ENCODE measurements at regions not wholly inside any gene's neighbourhood (a gene's known extent, or its start where the extent isn't known, plus 50 kb on each side); places are given as distances from the start of the nearest gene placed in this dataset.

DNA sequence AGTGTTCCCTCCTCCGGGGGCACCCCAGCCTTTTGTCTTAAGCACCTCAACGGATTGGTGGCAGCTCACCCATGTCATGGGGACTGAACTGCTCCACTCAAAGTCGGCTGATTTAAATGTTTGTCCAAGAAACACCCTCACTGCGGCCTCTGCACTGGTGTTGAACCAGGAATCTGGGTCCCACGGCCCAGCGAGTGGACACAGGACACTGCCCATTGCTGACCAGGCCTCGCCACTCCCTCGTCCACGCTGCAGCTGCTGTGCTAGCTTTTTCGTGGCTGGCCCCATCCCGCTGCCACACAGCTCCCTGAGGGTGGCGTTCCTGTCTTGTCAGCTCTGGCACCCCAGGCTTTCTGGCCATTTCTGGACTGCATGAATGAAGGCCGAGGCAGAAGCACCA is 646.2 kb downstream of the BRD1 start:
- Histone ChIP-seq H3K9ac (ENCODE audit: low read length in 5 of 5) (no peak overlapping the region), H3K9me3 (ENCODE audit: control insufficient read depth in 5 of 5, low read length in 5 of 5) (peaks cover 0 to 2% (median 0%) of the 10 kb centered on the region in 5 donors), H3K4me1 (ENCODE audit: control insufficient read depth in 5 of 5, insufficient read depth in 5 of 5, low read length in 5 of 5) (no peaks in the 10 kb centered on the region)

GRCh38 chr22:49180683-49181024 is 647.0 kb downstream of the BRD1 start:
- peaks cover 8 to 22% (median 18%) of the 10 kb centered on the region in 5 donors for H3K27me3 ChIP-seq (ENCODE audit: control insufficient read depth in 5 of 5, insufficient read depth in 4 of 5, low read length in 5 of 5)
- no peak overlapping the region for H3K4me3 ChIP-seq (ENCODE audit: low read depth in 1 of 5, low read length in 5 of 5)
- no peak overlapping the region for H3K9ac ChIP-seq (ENCODE audit: low read length in 5 of 5)
- H3K4me1 ChIP-seq (ENCODE audit: control insufficient read depth in 5 of 5, insufficient read depth in 5 of 5, low read length in 5 of 5): no peaks in the 10 kb centered on the region
- H3K9me3 ChIP-seq (ENCODE audit: control insufficient read depth in 5 of 5, low read length in 5 of 5): peaks cover 0 to under 1% (median 0%) of the 10 kb centered on the region in 5 donors
- no peak overlapping the region for H3K27ac ChIP-seq (ENCODE audit: low read depth, low read length)
- no peaks in the 10 kb centered on the region for H3K36me3 ChIP-seq (ENCODE audit: control insufficient read depth in 5 of 5, insufficient read depth in 5 of 5, low read length in 5 of 5)

More for the DNA sequence above, 646.2 kb downstream of the BRD1 start:
- no peaks in the 10 kb centered on the region for H3K36me3 ChIP-seq (ENCODE audit: control insufficient read depth in 5 of 5, insufficient read depth in 5 of 5, low read length in 5 of 5)
- peaks cover 8 to 27% (median 21%) of the 10 kb centered on the region in 5 donors for H3K27me3 ChIP-seq (ENCODE audit: control insufficient read depth in 5 of 5, insufficient read depth in 4 of 5, low read length in 5 of 5)
- H3K27ac ChIP-seq (ENCODE audit: low read depth, low read length): no peak overlapping the region
- no peak overlapping the region for H3K4me3 ChIP-seq (ENCODE audit: low read depth in 1 of 5, low read length in 5 of 5)

DNA sequence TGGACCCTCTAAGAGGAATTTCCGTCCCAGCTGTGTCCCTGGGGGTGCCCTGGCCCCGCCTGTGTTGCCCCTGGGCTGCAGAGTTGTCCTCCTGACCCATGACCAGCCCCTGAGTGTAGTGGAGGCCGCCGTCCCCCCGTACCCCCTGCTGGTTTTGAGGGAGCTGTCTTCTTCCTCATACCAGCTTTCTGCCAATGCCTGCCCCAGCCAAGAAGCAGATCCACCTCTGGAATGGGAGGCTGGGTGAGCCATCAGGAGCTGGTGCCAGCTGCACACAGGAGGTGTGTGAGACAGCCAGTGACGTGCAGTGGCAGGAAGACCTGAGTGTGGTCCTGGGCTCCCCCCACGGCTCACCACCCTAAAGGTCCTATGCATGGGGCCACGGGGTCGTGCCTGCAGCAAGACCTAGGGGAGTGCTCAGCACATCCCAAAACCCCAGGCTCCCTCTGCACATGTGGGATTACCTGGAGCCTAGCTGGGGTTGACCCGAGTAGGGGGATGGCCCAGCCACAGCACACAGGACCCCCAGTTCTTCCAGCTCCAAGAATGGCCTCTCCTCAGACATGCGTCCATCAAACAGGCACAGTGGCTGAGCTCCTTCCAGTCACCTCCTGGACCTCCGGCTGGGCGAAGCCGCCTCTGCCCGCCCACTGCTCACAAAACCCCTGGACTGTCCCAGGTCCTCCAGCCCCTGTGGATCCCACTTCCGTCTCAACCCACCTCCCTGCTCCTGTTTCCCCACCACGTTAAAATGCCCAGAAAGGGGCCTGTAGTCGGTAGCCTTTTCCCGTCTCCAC is 647.6 kb downstream of the BRD1 start:
- Histone ChIP-seq H3K9ac (ENCODE audit: low read length in 5 of 5) (no peak overlapping the region), H3K9me3 (ENCODE audit: control insufficient read depth in 5 of 5, low read length in 5 of 5) (no peaks in the 10 kb centered on the region), H3K27me3 (ENCODE audit: control insufficient read depth in 5 of 5, insufficient read depth in 4 of 5, low read length in 5 of 5) (peaks cover 8 to 20% (median 15%) of the 10 kb centered on the region in 5 donors), H3K27ac (ENCODE audit: low read depth, low read length) (no peak overlapping the region), H3K4me3 (ENCODE audit: low read depth in 1 of 5, low read length in 5 of 5) (no peak overlapping the region), H3K4me1 (ENCODE audit: control insufficient read depth in 5 of 5, insufficient read depth in 5 of 5, low read length in 5 of 5) (no peaks in the 10 kb centered on the region), H3K36me3 (ENCODE audit: control insufficient read depth in 5 of 5, insufficient read depth in 5 of 5, low read length in 5 of 5) (no peaks in the 10 kb centered on the region)

DNA sequence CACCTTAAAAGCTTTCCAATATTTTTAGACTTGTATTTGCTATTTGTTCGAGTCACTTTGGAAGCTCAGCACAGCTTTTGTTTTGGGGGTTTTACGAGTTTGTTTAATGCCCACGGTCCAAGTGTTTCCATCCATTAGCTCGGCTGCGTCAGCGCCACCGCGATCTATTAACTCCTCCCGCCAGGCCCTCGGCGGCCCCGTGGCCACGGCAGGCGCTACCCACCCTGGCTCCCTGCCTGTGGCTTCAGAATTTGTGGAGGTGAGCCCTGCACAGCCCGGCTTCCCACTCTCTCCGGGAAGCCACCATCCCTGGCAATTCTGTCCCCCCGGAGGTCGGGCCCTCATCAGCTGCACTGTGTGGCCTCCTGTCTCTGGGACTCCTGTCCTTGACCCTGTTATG is 648.5 kb downstream of the BRD1 start:
- H3K4me1 ChIP-seq (ENCODE audit: control insufficient read depth in 5 of 5, insufficient read depth in 5 of 5, low read length in 5 of 5): no peaks in the 10 kb centered on the region
- H3K9ac ChIP-seq (ENCODE audit: low read length in 5 of 5): no peak overlapping the region
- no peaks in the 10 kb centered on the region for H3K36me3 ChIP-seq (ENCODE audit: control insufficient read depth in 5 of 5, insufficient read depth in 5 of 5, low read length in 5 of 5)
- no peak overlapping the region for H3K27ac ChIP-seq (ENCODE audit: low read depth, low read length)
- no peak overlapping the region for H3K4me3 ChIP-seq (ENCODE audit: low read depth in 1 of 5, low read length in 5 of 5)
- H3K9me3 ChIP-seq (ENCODE audit: control insufficient read depth in 5 of 5, low read length in 5 of 5): no peaks in the 10 kb centered on the region
- H3K27me3 ChIP-seq (ENCODE audit: control insufficient read depth in 5 of 5, insufficient read depth in 4 of 5, low read length in 5 of 5): peaks cover 8 to 20% (median 13%) of the 10 kb centered on the region in 5 donors

DNA sequence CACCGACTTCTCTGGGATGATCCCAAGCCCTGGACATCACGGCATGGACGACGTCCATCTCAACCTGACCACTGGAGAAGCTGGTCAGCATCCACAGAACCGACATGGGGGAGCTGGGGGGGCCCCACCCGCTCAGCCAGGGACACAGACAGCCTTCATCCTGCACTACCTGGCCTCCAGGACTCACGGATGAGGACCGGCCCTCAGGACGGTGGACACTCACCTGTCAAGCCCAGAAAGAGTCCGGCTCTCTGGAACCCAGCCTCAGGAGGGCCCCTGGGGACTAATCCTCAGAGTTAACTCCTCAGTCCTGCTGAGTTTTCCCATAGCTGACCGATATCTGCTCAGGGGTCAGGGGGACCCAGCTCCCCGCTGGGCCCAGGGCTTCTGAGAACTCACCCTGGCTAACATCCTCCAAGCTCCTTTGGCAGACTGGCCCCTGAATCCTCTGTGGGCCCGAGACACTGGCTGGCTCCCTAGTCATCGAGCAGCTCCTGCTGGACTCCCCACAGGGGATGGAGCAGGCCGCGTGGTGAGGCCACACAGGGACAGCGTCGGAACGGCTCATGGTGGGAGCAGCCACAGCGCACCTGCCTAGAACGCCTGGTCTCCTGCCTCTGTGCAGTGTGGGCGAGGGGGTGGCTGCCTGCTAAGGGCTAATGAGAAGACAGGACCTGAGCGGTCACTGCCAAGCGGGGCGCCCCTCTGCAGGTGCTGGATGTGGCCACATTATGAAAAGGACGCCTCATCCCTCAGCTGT is 649.2 kb downstream of the BRD1 start:
- Histone ChIP-seq H3K36me3 (ENCODE audit: control insufficient read depth in 5 of 5, insufficient read depth in 5 of 5, low read length in 5 of 5) (no peaks in the 10 kb centered on the region), H3K27me3 (ENCODE audit: control insufficient read depth in 5 of 5, insufficient read depth in 4 of 5, low read length in 5 of 5) (peaks cover 8 to 16% (median 12%) of the 10 kb centered on the region in 5 donors), H3K9ac (ENCODE audit: low read length in 5 of 5) (no peak overlapping the region), H3K27ac (ENCODE audit: low read depth, low read length) (no peak overlapping the region), H3K4me3 (ENCODE audit: low read depth in 1 of 5, low read length in 5 of 5) (no peak overlapping the region), H3K9me3 (ENCODE audit: control insufficient read depth in 5 of 5, low read length in 5 of 5) (no peaks in the 10 kb centered on the region), H3K4me1 (ENCODE audit: control insufficient read depth in 5 of 5, insufficient read depth in 5 of 5, low read length in 5 of 5) (no peaks in the 10 kb centered on the region)

- Histone ChIP-seq H3K27me3 (ENCODE audit: control insufficient read depth in 5 of 5, insufficient read depth in 4 of 5, low read length in 5 of 5) (peaks cover 7 to 12% (median 10%) of the 10 kb centered on the region in 5 donors), H3K4me3 (ENCODE audit: low read depth in 1 of 5, low read length in 5 of 5) (no peak overlapping the region), H3K36me3 (ENCODE audit: control insufficient read depth in 5 of 5, insufficient read depth in 5 of 5, low read length in 5 of 5) (no peaks in the 10 kb centered on the region), H3K4me1 (ENCODE audit: control insufficient read depth in 5 of 5, insufficient read depth in 5 of 5, low read length in 5 of 5) (no peaks in the 10 kb centered on the region), H3K9me3 (ENCODE audit: control insufficient read depth in 5 of 5, low read length in 5 of 5) (no peaks in the 10 kb centered on the region), H3K27ac (ENCODE audit: low read depth, low read length) (no peak overlapping the region), H3K9ac (ENCODE audit: low read length in 5 of 5) (no peak overlapping the region)
Observed at GRCh38 chr22:49177666-49178065, 650.0 kb downstream of the BRD1 start.

- peaks cover 7 to 12% (median 7%) of the 10 kb centered on the region in 5 donors for H3K27me3 ChIP-seq (ENCODE audit: control insufficient read depth in 5 of 5, insufficient read depth in 4 of 5, low read length in 5 of 5)
- no peaks in the 10 kb centered on the region for H3K9me3 ChIP-seq (ENCODE audit: control insufficient read depth in 5 of 5, low read length in 5 of 5)
- H3K27ac ChIP-seq (ENCODE audit: low read depth, low read length): no peak overlapping the region
- H3K9ac ChIP-seq (ENCODE audit: low read length in 5 of 5): no peak overlapping the region
- no peaks in the 10 kb centered on the region for H3K36me3 ChIP-seq (ENCODE audit: control insufficient read depth in 5 of 5, insufficient read depth in 5 of 5, low read length in 5 of 5)
- no peaks in the 10 kb centered on the region for H3K4me1 ChIP-seq (ENCODE audit: control insufficient read depth in 5 of 5, insufficient read depth in 5 of 5, low read length in 5 of 5)
- H3K4me3 ChIP-seq (ENCODE audit: low read depth in 1 of 5, low read length in 5 of 5): no peak overlapping the region
Observed at GRCh38 chr22:49176956-49177355, 650.7 kb downstream of the BRD1 start.

DNA sequence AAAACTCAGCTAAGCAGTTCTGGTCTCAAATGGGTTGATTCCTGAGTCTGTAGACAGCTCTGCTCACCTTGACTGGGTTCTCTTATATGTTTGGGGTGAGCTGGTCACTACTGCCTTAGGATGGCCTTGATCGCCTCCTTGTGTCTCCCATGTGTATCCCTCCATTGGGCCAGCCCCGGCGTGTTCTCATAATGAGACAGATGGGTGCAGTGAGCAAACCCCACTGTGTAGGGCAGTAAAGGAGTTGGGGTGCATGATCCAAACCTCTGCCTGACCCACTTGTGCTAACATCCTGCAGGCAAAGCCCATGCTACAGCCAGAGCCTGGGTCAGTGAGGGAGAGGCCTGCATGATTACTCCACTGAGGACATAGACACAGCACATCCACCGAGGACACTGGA is 657.6 kb downstream of the BRD1 start:
- Histone ChIP-seq H3K4me1 (ENCODE audit: control insufficient read depth in 5 of 5, insufficient read depth in 5 of 5, low read length in 5 of 5) (no peaks in the 10 kb centered on the region), H3K4me3 (ENCODE audit: low read depth in 1 of 5, low read length in 5 of 5) (no peak overlapping the region), H3K9me3 (ENCODE audit: control insufficient read depth in 5 of 5, low read length in 5 of 5) (no peaks in the 10 kb centered on the region), H3K36me3 (ENCODE audit: control insufficient read depth in 5 of 5, insufficient read depth in 5 of 5, low read length in 5 of 5) (no peaks in the 10 kb centered on the region), H3K27me3 (ENCODE audit: control insufficient read depth in 5 of 5, insufficient read depth in 4 of 5, low read length in 5 of 5) (peaks cover 0 to 4% (median 3%) of the 10 kb centered on the region in 5 donors), H3K9ac (ENCODE audit: low read length in 5 of 5) (no peak overlapping the region), H3K27ac (ENCODE audit: low read depth, low read length) (no peak overlapping the region)

DNA sequence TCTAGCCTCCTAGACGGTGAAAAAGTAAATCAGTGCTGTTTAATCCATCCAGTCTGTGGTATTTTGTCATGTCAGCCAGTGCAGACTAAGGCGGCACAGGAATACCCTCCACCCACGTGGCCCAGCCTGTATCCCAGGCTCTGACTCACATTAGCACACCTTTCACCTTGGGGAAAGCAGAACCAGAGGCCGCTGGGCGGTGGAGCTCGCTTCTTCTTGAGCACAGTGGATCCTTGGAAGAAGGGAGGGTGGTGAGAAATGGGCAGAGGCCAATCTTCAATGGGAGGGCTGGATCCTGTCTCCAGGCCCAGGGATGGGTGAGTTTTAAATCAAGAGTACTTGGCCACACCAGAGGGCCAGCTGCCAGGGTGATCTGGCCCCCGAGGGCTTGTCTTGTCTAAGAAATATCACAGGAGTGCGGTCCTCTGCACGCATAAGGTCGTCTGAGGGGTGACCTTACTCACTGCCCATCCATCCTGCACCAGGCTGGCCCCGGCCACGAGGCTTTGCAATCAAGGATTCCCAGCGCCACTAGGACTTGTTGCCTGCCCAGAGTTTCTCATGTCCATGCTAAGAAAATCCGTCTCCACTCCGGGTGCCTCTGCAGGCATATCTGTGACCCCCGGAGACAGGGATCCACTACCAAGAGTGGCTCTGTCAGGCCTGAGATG is 658.5 kb downstream of the BRD1 start:
- H3K4me3 ChIP-seq (ENCODE audit: low read depth in 1 of 5, low read length in 5 of 5): no peak overlapping the region
- no peak overlapping the region for H3K27ac ChIP-seq (ENCODE audit: low read depth, low read length)
- no peaks in the 10 kb centered on the region for H3K9me3 ChIP-seq (ENCODE audit: control insufficient read depth in 5 of 5, low read length in 5 of 5)
- H3K27me3 ChIP-seq (ENCODE audit: control insufficient read depth in 5 of 5, insufficient read depth in 4 of 5, low read length in 5 of 5): peaks cover 0 to 7% (median 3%) of the 10 kb centered on the region in 5 donors
- no peak overlapping the region for H3K9ac ChIP-seq (ENCODE audit: low read length in 5 of 5)
- H3K36me3 ChIP-seq (ENCODE audit: control insufficient read depth in 5 of 5, insufficient read depth in 5 of 5, low read length in 5 of 5): no peaks in the 10 kb centered on the region
- no peaks in the 10 kb centered on the region for H3K4me1 ChIP-seq (ENCODE audit: control insufficient read depth in 5 of 5, insufficient read depth in 5 of 5, low read length in 5 of 5)
